ENCODE measurements at regions not wholly inside any gene's neighbourhood (a gene's known extent, or its start where the extent isn't known, plus 50 kb on each side); places are given as distances from the start of the nearest gene placed in this dataset.

GRCh38 chr21:25421321-25422028, 185.8 kb downstream of the MRPL39 start:
- peak; percentile 37 for DNase-seq (ENCODE audit: low read depth)
- peak; percentile 80 for TF ChIP-seq CTCF (conservative IDR thresholded peaks at IDR 0.05; ENCODE audit: low read depth, low read length)
- H3K4me3 ChIP-seq (ENCODE audit: low read depth, low read length) = no peak overlapping the region

GRCh38 chr21:25420831-25421230, 186.4 kb downstream of the MRPL39 start:
- no peak for DNase-seq (ENCODE audit: low read depth)
- TF ChIP-seq CTCF (conservative IDR thresholded peaks at IDR 0.05; ENCODE audit: low read depth, low read length) = no peak
- no peak overlapping the region for H3K4me3 ChIP-seq (ENCODE audit: low read depth, low read length)

GRCh38 chr21:25416669-25417068, 190.6 kb downstream of the MRPL39 start:
- H3K4me3 ChIP-seq (ENCODE audit: low read depth, low read length) = no peak overlapping the region
- no peak for TF ChIP-seq CTCF (conservative IDR thresholded peaks at IDR 0.05; ENCODE audit: low read depth, low read length)
- DNase-seq (ENCODE audit: low read depth) = no peak

GRCh38 chr21:25412100-25412499, 195.2 kb downstream of the MRPL39 start:
- no peak overlapping the region for H3K4me3 ChIP-seq (ENCODE audit: low read depth, low read length)
- no peak for DNase-seq (ENCODE audit: low read depth)
- TF ChIP-seq CTCF (conservative IDR thresholded peaks at IDR 0.05; ENCODE audit: low read depth, low read length) = no peak

- H3K4me3 ChIP-seq (ENCODE audit: low read depth, low read length) = no peak overlapping the region
- TF ChIP-seq CTCF (conservative IDR thresholded peaks at IDR 0.05; ENCODE audit: low read depth, low read length) = no peak
- no peak for DNase-seq (ENCODE audit: low read depth)
Observed at GRCh38 chr21:25409978-25410377, 197.3 kb downstream of the MRPL39 start.

GRCh38 chr21:25408666-25409065, 198.6 kb downstream of the MRPL39 start:
- no peak for DNase-seq (ENCODE audit: low read depth)
- no peak overlapping the region for H3K4me3 ChIP-seq (ENCODE audit: low read depth, low read length)
- no peak for TF ChIP-seq CTCF (conservative IDR thresholded peaks at IDR 0.05; ENCODE audit: low read depth, low read length)
